HG03378 (cell line): ENCODE measurements at regions not wholly inside any gene's neighbourhood (a gene's known extent, or its start where the extent isn't known, plus 50 kb on each side); places are given as distances from the start of the nearest gene placed in this dataset.

ENCODE experiments used
- ATAC-seq: cut with Tn5 transposase; IDR thresholded peaks from one replicate; pipeline ENCODE4 v1.9.1; 2021; ENCODE audit warnings: mild to moderate bottlenecking, moderate library complexity; ENCODE audit not compliant: unreplicated experiment

GRCh38 chr6:137434640-137435039, 59.6 kb downstream of the OLIG3 start:
- ATAC-seq: no peak

DNA sequence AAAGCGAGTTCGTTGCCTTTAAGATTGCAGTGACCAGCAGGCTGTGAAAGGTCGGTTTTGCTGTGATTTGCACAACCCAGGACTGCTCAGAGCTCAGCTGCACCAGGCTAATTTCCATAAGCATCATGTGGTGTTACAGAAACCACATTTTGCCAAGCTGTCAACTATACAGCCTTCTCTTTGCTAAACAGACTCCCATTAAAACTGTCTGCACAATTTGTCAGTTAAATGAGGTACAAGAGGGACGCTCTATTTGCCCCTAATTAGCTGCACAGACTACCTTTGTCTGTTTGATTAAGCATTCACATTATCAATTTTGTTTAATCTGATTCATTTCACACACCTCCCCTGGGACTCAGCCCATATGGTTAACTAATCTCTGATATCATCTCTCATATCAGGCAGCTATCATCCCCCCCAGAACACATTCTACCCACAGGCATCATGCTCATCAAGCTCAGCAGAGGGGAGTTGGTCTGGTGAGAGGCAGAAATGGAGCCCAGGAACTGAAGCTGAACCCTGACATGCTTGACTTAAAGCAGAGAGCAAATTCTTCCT, 62.1 kb downstream of the OLIG3 start:
- peak; percentile 76 for ATAC-seq

- peak; percentile 63 for ATAC-seq
Measured at GRCh38 chr6:137430954-137431353, 63.2 kb downstream of the OLIG3 start.

GRCh38 chr6:137427656-137428290, 66.4 kb downstream of the OLIG3 start:
- ATAC-seq: no peak

- no peak for ATAC-seq
Measured at GRCh38 chr6:137426007-137426689, 68.0 kb downstream of the OLIG3 start.

GRCh38 chr6:137424251-137424650, 69.9 kb downstream of the OLIG3 start:
- ATAC-seq: no peak

GRCh38 chr6:137423451-137424168, 70.6 kb downstream of the OLIG3 start:
- no peak for ATAC-seq

GRCh38 chr6:137417396-137417795, 76.8 kb downstream of the OLIG3 start:
- ATAC-seq: no peak

DNA sequence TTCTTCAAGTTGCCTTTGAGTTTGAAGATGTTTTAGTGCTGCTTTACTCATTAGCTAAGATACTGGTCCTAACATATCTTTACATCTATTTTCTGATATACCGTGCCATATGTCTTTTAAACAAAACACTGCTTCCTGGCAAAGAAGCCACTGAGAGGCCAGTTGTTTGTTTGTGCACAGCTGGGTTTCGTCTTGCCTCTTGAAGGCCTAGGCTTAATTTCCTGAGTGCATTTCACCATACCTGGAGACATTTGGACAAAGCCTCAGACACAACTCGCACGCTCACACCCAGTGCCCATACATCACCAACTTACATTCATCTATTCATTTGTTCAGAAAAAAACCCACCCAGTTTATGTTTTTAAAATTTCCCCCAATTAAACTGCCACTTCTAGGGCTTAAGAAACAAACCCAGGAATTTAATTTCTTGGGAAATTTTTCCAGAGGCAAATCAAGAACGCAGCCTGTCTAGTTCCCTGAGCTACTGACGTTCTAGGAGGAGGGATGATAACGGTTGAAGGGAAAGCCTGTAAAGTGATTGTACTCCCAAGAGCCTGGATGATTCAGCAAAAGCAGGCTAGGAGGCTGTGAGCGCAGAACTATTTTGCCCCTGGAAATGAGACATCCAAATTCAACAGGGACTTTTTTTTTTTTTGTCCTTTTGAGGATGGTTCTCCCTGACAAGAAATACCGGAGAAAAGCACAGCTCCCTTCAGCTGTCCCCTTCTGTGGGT, 77.7 kb downstream of the OLIG3 start:
- no peak for ATAC-seq

- ATAC-seq: no peak
Measured at GRCh38 chr6:137415834-137416190, 78.4 kb downstream of the OLIG3 start.

- ATAC-seq: peak; percentile 84
Measured at GRCh38 chr6:137415127-137415833, 78.9 kb downstream of the OLIG3 start.

- no peak for ATAC-seq
Measured at GRCh38 chr6:137414599-137414998, 79.6 kb downstream of the OLIG3 start.

- ATAC-seq: no peak
Measured at GRCh38 chr6:137413482-137413881, 80.7 kb downstream of the OLIG3 start.

DNA sequence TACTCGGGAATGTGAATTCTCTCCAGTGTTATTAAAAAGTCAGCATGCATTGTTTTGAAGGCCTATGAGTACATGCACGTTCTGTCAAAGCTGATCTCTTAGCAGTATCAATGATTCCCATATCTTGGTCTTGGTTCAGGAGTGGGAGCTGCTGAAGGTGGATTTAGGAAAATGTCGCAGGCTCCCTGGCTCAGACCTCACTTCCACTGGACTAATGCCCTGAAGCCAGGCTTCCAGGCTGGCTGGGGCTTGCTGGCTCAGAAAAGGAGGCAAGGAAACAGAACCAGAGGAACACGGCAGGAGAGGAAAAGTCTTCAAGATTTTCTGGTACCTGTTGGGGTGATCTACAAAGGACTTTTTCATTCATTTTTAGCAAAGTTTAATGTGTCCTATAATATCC, 81.6 kb downstream of the OLIG3 start:
- ATAC-seq: no peak

DNA sequence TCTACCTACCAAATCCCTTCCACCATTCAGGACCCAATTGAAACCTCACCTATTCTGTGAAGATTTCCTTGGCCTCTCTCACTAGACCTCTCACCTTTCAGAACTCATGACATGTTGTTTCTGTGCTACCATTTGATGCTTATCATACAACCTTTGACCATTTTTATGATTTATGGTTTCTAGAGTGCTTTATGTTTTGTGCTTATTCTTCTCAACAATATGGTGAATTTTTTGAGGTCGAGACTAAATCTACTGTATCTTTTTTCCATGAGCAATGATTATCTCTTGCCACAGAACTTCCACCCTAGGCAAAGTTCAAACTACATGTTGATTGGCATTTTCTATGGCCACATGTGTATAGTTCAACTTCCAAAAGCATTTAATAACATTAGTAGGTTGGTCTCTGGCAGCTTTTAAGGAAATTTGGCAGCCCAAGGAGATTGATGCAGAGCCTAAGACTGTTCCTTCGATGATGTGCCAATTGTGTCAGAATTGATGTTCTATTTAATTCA, 84.9 kb downstream of the OLIG3 start:
- ATAC-seq: no peak

GRCh38 chr6:137407816-137408215, 86.4 kb downstream of the OLIG3 start:
- ATAC-seq: no peak

GRCh38 chr6:137405806-137406205, 88.4 kb downstream of the OLIG3 start:
- no peak for ATAC-seq

DNA sequence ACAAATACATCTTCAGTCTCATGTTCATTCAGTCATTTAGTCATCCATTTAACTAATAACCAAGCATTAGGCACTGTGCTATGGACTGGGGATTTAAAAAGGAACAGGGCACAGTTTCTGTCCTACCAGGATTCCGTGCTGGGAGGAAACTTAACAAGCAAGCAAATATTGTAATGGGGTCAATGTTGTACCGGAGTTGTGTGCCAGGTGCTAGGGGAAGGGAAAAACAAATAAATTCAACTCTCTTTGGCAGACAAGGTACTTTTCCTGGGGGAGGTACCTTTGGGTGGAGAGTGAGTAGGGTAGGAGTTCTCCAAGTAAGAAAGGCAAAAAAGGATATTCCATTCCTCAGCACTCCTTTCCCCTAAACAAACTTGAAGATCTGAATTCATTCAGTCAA, 90.3 kb downstream of the OLIG3 start:
- ATAC-seq: no peak

GRCh38 chr6:137403443-137403842, 90.8 kb downstream of the OLIG3 start:
- no peak for ATAC-seq

DNA sequence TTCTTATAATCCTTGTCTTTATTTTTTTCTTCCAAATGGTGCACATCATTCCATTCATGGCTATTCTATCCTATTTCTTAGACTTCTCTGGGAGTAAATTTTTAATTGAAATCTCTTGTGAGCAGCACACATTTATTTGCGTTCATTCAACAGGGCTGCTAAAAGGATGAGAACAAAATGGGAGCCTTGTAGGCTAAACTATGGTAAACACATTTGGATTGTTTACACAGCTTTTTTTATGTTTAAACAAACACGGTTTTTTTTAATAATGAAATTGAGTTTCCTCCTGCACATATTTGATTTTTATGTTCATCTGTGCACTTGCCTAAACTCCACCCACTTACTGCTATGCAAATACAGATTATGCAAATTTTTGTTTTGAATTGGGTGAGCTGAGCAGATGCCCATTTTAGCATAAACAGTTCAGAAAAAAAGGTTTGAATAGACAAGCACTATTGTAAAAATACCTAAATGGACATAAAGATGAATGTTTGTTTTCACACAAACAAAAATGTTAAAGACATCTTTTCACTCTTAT, 92.0 kb downstream of the OLIG3 start:
- no peak for ATAC-seq
